ENCODE measurements at regions not wholly inside any gene's neighbourhood (a gene's known extent, or its start where the extent isn't known, plus 50 kb on each side); places are given as distances from the start of the nearest gene placed in this dataset.

GRCh38 chr6:141218583-141218982 lies 914.1 kb upstream of the GJE1 start:
- TF ChIP-seq CTCF (IDR thresholded peaks at IDR 0.05; ENCODE audit: low read length) (no peak), EZH2 (IDR thresholded peaks at IDR 0.05; ENCODE audit: borderline replicate concordance, low read length) (no peak)
